ENCODE measurements at regions not wholly inside any gene's neighbourhood (a gene's known extent, or its start where the extent isn't known, plus 50 kb on each side); places are given as distances from the start of the nearest gene placed in this dataset.
"Not testable (repeated sequence)": the region's sequence is repeated elsewhere in the genome, so short reads cannot be mapped to it uniquely, and the experiment has no call there.

DNA sequence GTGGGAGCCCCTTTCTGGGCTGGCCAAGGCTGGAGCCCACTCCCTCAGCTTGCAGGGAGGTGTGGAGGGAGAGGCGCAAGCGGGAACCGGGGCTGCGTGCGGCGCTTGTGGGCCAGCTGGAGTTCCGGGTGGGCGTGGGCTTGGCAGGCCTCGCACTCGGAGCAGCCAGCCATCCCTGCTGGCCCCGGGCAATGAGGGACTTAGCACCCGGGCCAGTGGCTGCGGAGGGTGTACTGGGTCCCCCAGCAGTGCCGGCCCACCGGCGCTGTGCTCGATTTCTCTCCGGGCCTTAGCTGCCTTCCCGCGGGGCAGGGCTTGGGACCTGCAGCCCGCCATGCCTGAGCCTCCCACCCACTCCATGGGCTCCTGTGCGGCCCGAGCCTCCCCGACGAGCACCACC lies 207.7 kb downstream of the EBLN2 start:
- H3K36me3 Mint-ChIP-seq (ENCODE audit: low read depth); intact Hi-C loops (cut with DNase I, micrococcal nuclease); H3K27ac Mint-ChIP-seq: not testable (repeated sequence)

DNA sequence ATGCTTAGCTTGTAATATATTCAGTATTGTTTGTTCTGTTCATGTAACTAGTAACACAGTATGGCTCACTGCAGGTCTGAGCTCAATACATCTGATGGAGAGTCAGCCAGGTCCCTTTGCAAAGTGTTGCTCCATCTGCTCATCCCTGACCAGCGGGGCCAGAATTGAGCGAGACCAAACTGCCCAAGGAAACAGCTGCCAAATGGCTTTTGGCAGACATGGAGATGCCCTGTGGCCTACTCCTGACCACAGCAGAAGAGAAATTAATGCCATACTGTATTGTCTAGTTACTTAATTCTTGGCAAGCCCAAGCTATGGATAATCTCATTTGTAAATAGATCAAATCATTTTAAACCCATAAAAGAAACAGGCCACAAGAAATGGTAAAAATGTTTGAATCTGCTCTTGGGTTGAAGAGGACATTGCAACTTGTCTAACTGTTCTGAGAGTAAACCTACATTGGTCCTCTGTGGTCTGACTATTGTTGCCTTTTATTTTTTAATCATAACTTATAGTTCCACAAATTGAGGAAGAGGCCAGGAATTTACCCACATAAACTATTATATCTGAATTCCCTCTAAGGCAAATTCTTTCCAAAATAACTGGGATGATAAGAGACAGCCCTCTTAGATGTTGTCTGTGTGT lies 209.5 kb downstream of the EBLN2 start:
- H3K27me3 Mint-ChIP-seq, result no peaks in the 10 kb centered on the region
- no peaks in the 10 kb centered on the region for H3K4me1 Mint-ChIP-seq
- POLR2A ChIA-PET, result no interaction called here
- intact Hi-C loops (cut with DNase I, micrococcal nuclease), result no loop called here
- CTCF ChIA-PET, result interaction anchor here (0.9 kb wide), 1 partner anchor 16 kb away, joined by 3 read pairs; no protein-coding TSS in a partner anchor
- no peak overlapping the region for H3K27ac Mint-ChIP-seq
- ATAC-seq (no peak), DNase-seq (no peak)
- no peaks in the 10 kb centered on the region for H3K36me3 Mint-ChIP-seq (ENCODE audit: low read depth)
- H3K9me3 Mint-ChIP-seq (ENCODE audit: low read depth), result no peaks in the 10 kb centered on the region
- no peak overlapping the region for H3K4me3 Mint-ChIP-seq

More for the DNA sequence above, 207.7 kb downstream of the EBLN2 start:
- ATAC-seq; DNase-seq; CTCF ChIA-PET; H3K4me1 Mint-ChIP-seq; POLR2A ChIA-PET; H3K9me3 Mint-ChIP-seq (ENCODE audit: low read depth); H3K27me3 Mint-ChIP-seq; H3K4me3 Mint-ChIP-seq: not testable (repeated sequence)

DNA sequence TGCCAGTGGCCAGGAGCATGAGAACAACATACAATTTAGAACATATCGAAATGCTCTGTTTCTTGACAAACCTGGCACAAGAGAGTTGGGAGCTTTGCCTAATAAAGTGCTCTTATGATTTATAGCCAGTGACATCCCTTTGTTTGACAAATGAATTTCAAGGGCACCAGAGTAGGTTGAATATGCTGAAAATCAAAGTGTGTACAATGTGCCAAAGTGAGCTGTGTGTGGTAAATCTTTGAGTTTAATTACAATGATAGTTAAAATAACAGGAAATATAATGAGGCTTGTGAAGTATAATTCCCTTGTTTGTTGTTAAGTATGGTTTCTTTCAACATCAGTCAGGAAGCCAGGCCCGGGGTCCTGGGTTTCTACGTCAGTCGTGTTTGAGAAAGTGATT lies 211.9 kb downstream of the EBLN2 start:
- CTCF ChIA-PET, result no interaction called here
- no peaks in the 10 kb centered on the region for H3K4me1 Mint-ChIP-seq
- H3K36me3 Mint-ChIP-seq (ENCODE audit: low read depth), result no peaks in the 10 kb centered on the region
- no peak overlapping the region for H3K4me3 Mint-ChIP-seq
- peaks cover 2% of the 10 kb centered on the region for H3K27me3 Mint-ChIP-seq
- H3K9me3 Mint-ChIP-seq (ENCODE audit: low read depth), result no peaks in the 10 kb centered on the region
- H3K27ac Mint-ChIP-seq, result no peak overlapping the region
- ATAC-seq, result no peak
- DNase-seq, result no peak
- intact Hi-C loops (cut with DNase I, micrococcal nuclease), result no loop called here
- POLR2A ChIA-PET, result no interaction called here

DNA sequence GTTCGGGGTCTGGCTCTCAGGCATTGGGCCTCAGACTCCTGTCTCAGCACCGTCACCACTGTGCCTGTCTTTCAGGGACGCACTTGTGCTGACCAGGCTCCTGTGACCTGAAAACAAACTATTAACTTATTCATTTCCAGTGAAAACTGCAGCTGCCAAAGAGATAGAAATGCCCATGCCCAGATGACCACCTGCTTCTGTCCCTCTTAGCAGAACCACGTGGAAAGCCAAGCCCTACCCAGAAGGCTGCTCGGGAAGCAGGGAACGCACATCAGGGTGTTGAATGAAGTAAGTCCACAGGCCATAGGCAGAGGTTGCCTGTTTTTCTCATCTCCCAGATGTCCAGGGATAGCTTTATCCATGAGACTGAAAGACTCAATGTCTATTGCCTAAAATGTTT lies 219.3 kb downstream of the EBLN2 start:
- Mint-ChIP-seq H3K27me3 (peaks cover 2% of the 10 kb centered on the region), H3K27ac (no peak overlapping the region), H3K4me1 (no peaks in the 10 kb centered on the region), H3K4me3 (no peak overlapping the region), H3K9me3 (ENCODE audit: low read depth) (no peaks in the 10 kb centered on the region), H3K36me3 (ENCODE audit: low read depth) (no peaks in the 10 kb centered on the region)
- no peak for DNase-seq
- no peak for ATAC-seq
- ChIA-PET CTCF (no interaction called here), POLR2A (no interaction called here)
- intact Hi-C loops (cut with DNase I, micrococcal nuclease), result no loop called here

DNA sequence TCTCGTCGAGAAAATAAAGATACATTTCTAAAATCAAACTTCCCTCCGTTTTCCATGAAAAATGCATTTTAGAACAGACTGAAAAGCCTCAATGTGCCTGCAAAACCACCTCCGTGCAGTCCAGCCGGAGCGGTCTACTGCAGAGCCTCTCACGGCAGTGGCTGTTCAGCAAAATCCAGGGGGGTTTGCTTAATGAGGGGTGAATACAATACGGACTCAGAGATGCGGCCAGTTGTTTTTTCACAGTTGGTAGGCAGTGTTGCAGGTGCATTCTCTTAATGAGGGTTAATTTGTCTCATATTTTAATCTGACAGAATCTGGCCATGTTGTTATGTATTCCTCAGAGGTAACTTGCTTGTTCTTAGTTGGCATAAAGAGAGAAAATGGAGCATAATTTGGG lies 223.0 kb downstream of the EBLN2 start:
- DNase-seq (no peak), ATAC-seq (no peak)
- no peaks in the 10 kb centered on the region for H3K9me3 Mint-ChIP-seq (ENCODE audit: low read depth)
- H3K27me3 Mint-ChIP-seq, result no peaks in the 10 kb centered on the region
- CTCF ChIA-PET, result no interaction called here
- no peaks in the 10 kb centered on the region for H3K4me1 Mint-ChIP-seq
- POLR2A ChIA-PET, result no interaction called here
- no peak overlapping the region for H3K27ac Mint-ChIP-seq
- H3K4me3 Mint-ChIP-seq, result no peak overlapping the region
- no peaks in the 10 kb centered on the region for H3K36me3 Mint-ChIP-seq (ENCODE audit: low read depth)
- intact Hi-C loops (cut with DNase I, micrococcal nuclease), result no loop called here

DNA sequence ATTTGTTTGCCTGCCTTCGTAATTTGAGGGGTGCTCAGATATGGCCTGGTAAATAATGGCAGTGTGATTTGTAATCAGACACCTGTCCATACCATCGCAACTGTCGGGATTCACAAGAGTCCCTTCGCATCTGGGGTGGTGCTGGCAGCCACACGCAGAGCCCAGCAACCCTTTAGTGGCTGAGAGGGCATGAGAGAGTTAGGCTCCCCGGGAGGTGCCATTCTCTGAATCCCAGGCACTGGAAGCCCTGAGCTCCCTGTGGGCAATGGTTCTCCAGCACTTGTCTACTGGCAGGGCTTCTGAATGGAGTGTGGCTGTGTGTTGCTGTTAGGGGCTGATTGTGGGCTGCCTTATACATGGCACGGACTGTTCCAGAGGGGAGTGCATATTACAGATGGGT lies 230.1 kb downstream of the EBLN2 start:
- intact Hi-C loops (cut with DNase I, micrococcal nuclease), result no loop called here
- Mint-ChIP-seq H3K27ac (no peak overlapping the region), H3K36me3 (ENCODE audit: low read depth) (no peaks in the 10 kb centered on the region), H3K4me3 (no peak overlapping the region), H3K27me3 (peaks cover 4% of the 10 kb centered on the region), H3K4me1 (no peaks in the 10 kb centered on the region), H3K9me3 (ENCODE audit: low read depth) (no peaks in the 10 kb centered on the region)
- POLR2A ChIA-PET, result no interaction called here
- DNase-seq, result no peak
- CTCF ChIA-PET, result interaction anchor here (0.6 kb wide), 1 partner anchor 1439 kb away, joined by 3 read pairs; no protein-coding TSS in a partner anchor
- no peak for ATAC-seq

DNA sequence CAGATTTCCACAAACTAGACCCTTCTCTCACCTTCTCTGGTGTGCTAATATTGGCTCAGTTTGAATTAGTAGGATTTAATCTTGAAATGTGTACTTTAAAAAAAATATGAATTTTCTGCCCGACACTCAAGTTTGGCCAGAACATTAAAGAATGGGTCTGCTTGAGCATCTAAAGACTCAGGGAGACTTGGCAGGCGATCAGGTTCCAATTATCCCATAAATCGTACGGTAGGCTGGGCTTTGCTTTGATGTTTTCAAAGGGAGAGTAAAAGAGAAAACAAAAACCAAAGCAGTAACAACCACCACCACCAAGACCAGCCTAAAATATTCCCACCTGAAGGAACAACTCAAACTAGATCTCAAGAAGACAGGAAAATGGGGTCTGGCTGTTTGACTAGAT lies 230.8 kb downstream of the EBLN2 start:
- no peaks in the 10 kb centered on the region for H3K4me1 Mint-ChIP-seq
- ChIA-PET POLR2A (no interaction called here), CTCF (no interaction called here)
- intact Hi-C loops (cut with DNase I, micrococcal nuclease), result no loop called here
- no peak overlapping the region for H3K27ac Mint-ChIP-seq
- DNase-seq, result no peak
- no peak overlapping the region for H3K4me3 Mint-ChIP-seq
- no peaks in the 10 kb centered on the region for H3K36me3 Mint-ChIP-seq (ENCODE audit: low read depth)
- peaks cover 4% of the 10 kb centered on the region for H3K27me3 Mint-ChIP-seq
- no peaks in the 10 kb centered on the region for H3K9me3 Mint-ChIP-seq (ENCODE audit: low read depth)
- ATAC-seq, result no peak

DNA sequence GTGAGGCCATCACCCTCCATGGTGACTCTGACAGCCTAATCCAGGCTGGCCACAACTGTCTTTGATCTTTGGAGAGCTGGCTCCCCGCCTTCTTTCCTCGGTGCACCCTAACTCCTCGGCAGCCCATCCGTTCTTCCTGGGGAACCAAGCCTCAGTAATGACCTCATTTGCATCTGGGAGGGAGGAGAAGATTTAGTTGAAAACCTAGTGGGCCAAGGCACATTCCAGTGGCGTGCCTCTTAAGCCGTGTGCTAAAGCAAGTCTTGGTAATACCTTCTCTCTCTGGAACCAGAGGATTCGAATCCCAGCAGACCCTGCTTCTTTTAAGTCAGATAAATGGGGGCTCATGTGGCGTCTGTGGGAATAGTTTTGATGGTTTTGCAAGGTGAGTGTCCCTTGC lies 233.1 kb downstream of the EBLN2 start:
- ATAC-seq, result no peak
- peaks cover 4% of the 10 kb centered on the region for H3K27me3 Mint-ChIP-seq

DNA sequence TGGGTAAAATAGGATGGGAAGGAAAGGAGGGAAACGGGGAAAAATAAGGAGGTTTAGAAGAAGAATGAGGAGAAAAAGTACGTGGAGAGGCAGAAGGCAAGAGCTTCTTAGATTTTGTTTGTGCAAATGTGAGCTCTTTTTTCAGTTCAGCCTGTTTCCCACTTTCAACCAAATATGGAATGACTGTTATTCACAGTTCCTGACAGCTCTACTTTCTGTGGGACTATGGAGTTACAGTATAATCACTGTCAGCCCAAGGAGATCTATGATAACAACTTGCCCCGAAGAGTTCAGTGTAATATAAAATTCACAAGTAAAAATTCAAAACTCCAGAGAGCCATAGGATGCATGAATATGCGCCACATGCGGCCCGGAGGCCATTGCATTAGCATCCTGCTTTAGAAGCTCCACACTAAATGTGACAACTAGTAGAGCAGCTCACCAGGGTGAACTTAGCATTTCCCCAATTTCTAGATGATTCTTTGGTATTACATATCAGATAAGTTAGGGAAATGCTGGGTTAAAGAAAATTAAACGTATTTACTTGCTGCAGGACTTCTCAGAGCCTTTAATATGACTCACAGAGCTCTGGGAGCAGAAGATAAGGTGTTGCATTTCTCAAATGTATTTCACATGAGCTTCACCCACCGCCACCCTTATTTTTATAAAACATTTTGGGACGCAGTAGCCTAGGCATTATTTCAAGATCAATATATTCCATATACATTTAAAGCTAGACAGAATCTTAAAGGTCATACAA lies 234.6 kb downstream of the EBLN2 start:
- CTCF ChIA-PET, result interaction anchor here (1.4 kb wide), 1 partner anchor 9 kb away, joined by 3 read pairs; no protein-coding TSS in a partner anchor
- POLR2A ChIA-PET, result interaction anchor here (0.5 kb wide), 1 partner anchor 287 kb away, joined by 5 read pairs; no protein-coding TSS in a partner anchor

More for the DNA sequence above, 233.1 kb downstream of the EBLN2 start:
- no peaks in the 10 kb centered on the region for H3K36me3 Mint-ChIP-seq (ENCODE audit: low read depth)
- no peak overlapping the region for H3K27ac Mint-ChIP-seq
- H3K4me1 Mint-ChIP-seq, result no peaks in the 10 kb centered on the region
- intact Hi-C loops (cut with DNase I, micrococcal nuclease), result no loop called here
- H3K4me3 Mint-ChIP-seq, result no peak overlapping the region
- no peak for DNase-seq
- H3K9me3 Mint-ChIP-seq (ENCODE audit: low read depth), result no peaks in the 10 kb centered on the region
- POLR2A ChIA-PET, result no interaction called here
- CTCF ChIA-PET, result no interaction called here

DNA sequence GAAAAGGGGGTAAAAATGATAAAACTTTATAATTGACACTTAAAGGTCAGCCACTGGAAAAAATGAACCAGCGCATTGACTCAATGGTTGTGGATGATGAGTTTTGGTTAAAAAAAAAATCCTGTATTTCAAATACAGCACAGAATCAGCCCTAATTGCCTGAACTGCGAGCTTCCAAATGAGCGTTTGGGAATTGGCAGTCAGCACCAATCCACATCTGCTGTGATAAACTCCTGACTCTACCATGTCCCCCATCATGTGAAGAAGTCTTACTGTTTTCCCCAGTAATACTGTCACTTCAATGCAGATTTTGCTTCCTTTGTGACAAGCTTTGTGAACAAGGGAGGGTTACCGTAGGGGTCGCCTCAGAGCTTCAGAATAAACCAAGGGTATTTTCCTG lies 235.4 kb downstream of the EBLN2 start:
- Mint-ChIP-seq H3K4me1 (no peaks in the 10 kb centered on the region), H3K27ac (no peak overlapping the region), H3K4me3 (no peak overlapping the region), H3K9me3 (ENCODE audit: low read depth) (no peaks in the 10 kb centered on the region), H3K36me3 (ENCODE audit: low read depth) (no peaks in the 10 kb centered on the region), H3K27me3 (peaks cover 6% of the 10 kb centered on the region)
- intact Hi-C loops (cut with DNase I, micrococcal nuclease), result no loop called here
- ATAC-seq (no peak), DNase-seq (no peak)
- CTCF ChIA-PET, result interaction anchor here (1.4 kb wide), 1 partner anchor 8 kb away, joined by 3 read pairs; no protein-coding TSS in a partner anchor
- POLR2A ChIA-PET, result interaction anchor here (0.5 kb wide), 1 partner anchor 286 kb away, joined by 5 read pairs; no protein-coding TSS in a partner anchor

More for the DNA sequence above, 234.6 kb downstream of the EBLN2 start:
- no peaks in the 10 kb centered on the region for H3K4me1 Mint-ChIP-seq
- H3K9me3 Mint-ChIP-seq (ENCODE audit: low read depth), result no peaks in the 10 kb centered on the region
- peaks cover 6% of the 10 kb centered on the region for H3K27me3 Mint-ChIP-seq
- ATAC-seq (no peak), DNase-seq (no peak)
- no peak overlapping the region for H3K27ac Mint-ChIP-seq
- H3K36me3 Mint-ChIP-seq (ENCODE audit: low read depth), result no peaks in the 10 kb centered on the region
- H3K4me3 Mint-ChIP-seq, result no peak overlapping the region
- intact Hi-C loops (cut with DNase I, micrococcal nuclease), result no loop called here

DNA sequence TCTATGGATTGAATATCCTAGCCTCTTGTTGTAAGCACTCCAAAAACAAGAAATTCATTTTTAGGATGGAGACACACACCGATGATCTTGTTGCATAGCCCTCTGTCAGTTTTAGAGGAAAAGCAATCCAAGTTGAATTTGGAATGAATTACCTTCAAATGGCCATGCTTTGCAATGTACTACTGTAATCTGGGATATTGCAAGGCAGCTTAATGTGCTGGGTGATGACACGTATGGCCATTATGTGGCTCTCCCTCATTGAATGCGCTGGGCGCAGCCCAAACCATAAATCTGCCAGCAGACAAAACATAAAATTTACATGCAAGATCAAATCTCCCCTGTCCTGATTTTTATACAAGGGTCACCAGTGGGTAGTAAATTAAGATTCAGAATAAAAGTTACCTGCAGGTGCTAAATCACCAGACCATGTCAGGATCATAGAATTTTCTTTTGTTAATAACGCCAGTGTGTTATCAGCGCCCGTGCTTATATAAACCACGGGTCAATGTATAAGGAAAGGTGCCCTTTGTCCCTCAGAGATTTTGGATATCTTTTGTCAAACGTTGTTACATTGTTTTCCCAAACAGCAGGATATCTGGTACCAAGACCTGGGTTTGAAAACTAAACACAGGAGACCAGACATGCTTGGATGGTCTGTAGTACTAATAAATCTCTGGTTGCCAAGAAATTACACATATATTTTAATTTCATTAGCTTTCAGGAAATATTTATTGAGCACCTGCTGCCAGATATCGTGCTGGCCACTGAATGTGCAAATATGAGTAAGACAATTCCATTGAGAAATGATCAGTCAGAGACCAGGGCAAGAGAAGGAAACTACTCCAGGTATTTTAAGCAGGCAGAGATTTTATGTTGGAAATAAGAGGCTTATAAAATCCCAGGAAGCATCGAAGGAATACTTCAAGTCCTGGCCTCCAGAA lies 237.1 kb downstream of the EBLN2 start:
- CTCF ChIA-PET, result no interaction called here
- H3K36me3 Mint-ChIP-seq (ENCODE audit: low read depth), result no peaks in the 10 kb centered on the region
- no peak overlapping the region for H3K4me3 Mint-ChIP-seq
- no peaks in the 10 kb centered on the region for H3K4me1 Mint-ChIP-seq
- H3K27ac Mint-ChIP-seq, result no peak overlapping the region
- intact Hi-C loops (cut with DNase I, micrococcal nuclease), result no loop called here
- POLR2A ChIA-PET, result no interaction called here
- DNase-seq (no peak), ATAC-seq (no peak)
- H3K9me3 Mint-ChIP-seq (ENCODE audit: low read depth), result no peaks in the 10 kb centered on the region
- peaks cover 4% of the 10 kb centered on the region for H3K27me3 Mint-ChIP-seq

Measured in activated CD4-positive, alpha-beta T cell treated with anti-CD3 and anti-CD28 coated beads for 36 hours (primary cell).